ENCODE measurements at regions not wholly inside any gene's neighbourhood (a gene's known extent, or its start where the extent isn't known, plus 50 kb on each side); places are given as distances from the start of the nearest gene placed in this dataset.

DNA sequence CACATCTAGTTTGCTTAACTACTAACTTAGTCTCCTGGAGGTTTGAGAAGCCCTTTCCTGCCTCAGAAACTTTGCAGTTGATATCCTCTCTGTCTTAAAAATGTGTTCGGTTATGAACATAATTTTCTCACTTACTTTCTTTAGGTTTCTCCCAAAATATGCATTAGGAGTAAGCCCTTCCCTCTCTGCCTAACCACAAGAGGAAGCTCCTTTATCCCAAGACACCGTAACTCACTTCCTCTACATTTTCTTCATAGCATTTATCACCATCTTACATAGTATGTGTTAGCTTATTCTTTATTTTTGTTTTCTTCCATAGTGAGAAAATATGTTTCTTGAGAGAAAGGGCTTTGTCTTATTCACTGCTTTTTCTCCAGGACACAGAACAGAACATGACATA, 952.5 kb upstream of the ATXN8OS start:
- no peak for DNase-seq (ENCODE audit: low read depth in 1 of 2, low spot score in 1 of 2)
- TF ChIP-seq POLR2AphosphoS5 (IDR thresholded peaks at IDR 0.05; ENCODE audit: low read depth) (no peak), GABPA (IDR thresholded peaks at IDR 0.05; ENCODE audit: low read depth) (no peak), SPI1 (IDR thresholded peaks at IDR 0.05; ENCODE audit: borderline replicate concordance, low read depth) (peak; percentile 63; the same call in 1 of the 2 replicates)
- no peaks in the 10 kb centered on the region for H3K27me3 ChIP-seq (ENCODE audit: insufficient read depth, poor library complexity, severe bottlenecking)
- no peak overlapping the region for H3K27ac ChIP-seq (replicated peaks)
- H3K4me3 ChIP-seq (replicated peaks; ENCODE audit: insufficient read depth, low read length), result no peak overlapping the region

DNA sequence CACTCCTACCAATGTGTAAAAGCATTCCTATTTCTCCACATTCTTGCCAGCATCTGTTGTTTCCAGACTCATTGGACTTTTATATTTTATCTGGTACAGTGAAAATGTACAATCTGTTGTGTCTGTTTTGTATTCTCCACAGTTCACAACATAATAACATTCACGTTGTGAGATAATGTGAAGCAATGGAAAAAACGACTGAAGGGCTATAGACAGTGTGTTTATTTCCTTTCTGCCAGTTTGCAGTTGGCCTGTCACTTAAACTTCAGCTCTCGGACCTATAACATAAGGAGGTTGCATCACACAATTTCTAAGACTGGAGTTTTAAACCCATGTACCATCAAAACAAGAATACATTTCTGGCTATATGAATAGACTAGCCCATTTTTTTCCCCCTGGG, 965.5 kb upstream of the ATXN8OS start:
- H3K27ac ChIP-seq (replicated peaks), result no peak overlapping the region
- DNase-seq (ENCODE audit: low read depth in 1 of 2, low spot score in 1 of 2), result no peak
- no peaks in the 10 kb centered on the region for H3K27me3 ChIP-seq (ENCODE audit: insufficient read depth, poor library complexity, severe bottlenecking)
- TF ChIP-seq POLR2AphosphoS5 (IDR thresholded peaks at IDR 0.05; ENCODE audit: low read depth) (no peak), GABPA (IDR thresholded peaks at IDR 0.05; ENCODE audit: low read depth) (no peak), SPI1 (IDR thresholded peaks at IDR 0.05; ENCODE audit: borderline replicate concordance, low read depth) (no peak)
- TF ChIP-seq, protein P1, sequence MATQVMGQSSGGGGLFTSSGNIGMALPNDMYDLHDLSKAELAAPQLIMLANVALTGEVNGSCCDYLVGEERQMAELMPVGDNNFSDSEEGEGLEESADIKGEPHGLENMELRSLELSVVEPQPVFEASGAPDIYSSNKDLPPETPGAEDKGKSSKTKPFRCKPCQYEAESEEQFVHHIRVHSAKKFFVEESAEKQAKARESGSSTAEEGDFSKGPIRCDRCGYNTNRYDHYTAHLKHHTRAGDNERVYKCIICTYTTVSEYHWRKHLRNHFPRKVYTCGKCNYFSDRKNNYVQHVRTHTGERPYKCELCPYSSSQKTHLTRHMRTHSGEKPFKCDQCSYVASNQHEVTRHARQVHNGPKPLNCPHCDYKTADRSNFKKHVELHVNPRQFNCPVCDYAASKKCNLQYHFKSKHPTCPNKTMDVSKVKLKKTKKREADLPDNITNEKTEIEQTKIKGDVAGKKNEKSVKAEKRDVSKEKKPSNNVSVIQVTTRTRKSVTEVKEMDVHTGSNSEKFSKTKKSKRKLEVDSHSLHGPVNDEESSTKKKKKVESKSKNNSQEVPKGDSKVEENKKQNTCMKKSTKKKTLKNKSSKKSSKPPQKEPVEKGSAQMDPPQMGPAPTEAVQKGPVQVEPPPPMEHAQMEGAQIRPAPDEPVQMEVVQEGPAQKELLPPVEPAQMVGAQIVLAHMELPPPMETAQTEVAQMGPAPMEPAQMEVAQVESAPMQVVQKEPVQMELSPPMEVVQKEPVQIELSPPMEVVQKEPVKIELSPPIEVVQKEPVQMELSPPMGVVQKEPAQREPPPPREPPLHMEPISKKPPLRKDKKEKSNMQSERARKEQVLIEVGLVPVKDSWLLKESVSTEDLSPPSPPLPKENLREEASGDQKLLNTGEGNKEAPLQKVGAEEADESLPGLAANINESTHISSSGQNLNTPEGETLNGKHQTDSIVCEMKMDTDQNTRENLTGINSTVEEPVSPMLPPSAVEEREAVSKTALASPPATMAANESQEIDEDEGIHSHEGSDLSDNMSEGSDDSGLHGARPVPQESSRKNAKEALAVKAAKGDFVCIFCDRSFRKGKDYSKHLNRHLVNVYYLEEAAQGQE (IDR thresholded peaks at IDR 0.05; ENCODE audit: insufficient replicate concordance, low read depth), result no peak
- TF ChIP-seq, protein P2, sequence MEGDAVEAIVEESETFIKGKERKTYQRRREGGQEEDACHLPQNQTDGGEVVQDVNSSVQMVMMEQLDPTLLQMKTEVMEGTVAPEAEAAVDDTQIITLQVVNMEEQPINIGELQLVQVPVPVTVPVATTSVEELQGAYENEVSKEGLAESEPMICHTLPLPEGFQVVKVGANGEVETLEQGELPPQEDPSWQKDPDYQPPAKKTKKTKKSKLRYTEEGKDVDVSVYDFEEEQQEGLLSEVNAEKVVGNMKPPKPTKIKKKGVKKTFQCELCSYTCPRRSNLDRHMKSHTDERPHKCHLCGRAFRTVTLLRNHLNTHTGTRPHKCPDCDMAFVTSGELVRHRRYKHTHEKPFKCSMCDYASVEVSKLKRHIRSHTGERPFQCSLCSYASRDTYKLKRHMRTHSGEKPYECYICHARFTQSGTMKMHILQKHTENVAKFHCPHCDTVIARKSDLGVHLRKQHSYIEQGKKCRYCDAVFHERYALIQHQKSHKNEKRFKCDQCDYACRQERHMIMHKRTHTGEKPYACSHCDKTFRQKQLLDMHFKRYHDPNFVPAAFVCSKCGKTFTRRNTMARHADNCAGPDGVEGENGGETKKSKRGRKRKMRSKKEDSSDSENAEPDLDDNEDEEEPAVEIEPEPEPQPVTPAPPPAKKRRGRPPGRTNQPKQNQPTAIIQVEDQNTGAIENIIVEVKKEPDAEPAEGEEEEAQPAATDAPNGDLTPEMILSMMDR (IDR thresholded peaks at IDR 0.05; ENCODE audit: insufficient read depth, low read length), result no peak
- H3K4me3 ChIP-seq (replicated peaks; ENCODE audit: insufficient read depth, low read length), result no peak overlapping the region

DNA sequence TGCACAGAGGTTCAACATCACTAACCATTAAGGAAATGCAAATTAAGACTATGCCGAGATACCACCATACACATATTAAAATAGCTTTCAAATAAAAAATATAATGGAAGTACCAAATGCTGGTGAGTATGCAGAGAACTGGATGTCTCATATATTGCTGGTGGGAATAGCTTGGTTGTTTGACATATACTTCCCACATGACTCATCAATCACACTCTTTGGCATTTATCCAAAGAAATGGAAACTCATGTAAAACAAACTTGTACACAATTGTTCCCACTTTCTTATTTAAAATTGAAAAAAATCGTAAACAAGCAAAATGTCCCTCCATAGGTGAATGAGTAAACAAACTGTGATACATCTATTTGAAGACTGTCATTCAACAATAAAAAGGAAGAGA, 982.6 kb upstream of the ATXN8OS start:
- Histone ChIP-seq H3K27me3 (ENCODE audit: insufficient read depth, poor library complexity, severe bottlenecking) (no peaks in the 10 kb centered on the region), H3K4me3 (replicated peaks; ENCODE audit: insufficient read depth, low read length) (no peak overlapping the region), H3K27ac (replicated peaks) (no peak overlapping the region)
- DNase-seq (ENCODE audit: low read depth in 1 of 2, low spot score in 1 of 2), result no peak
- TF ChIP-seq SPI1 (IDR thresholded peaks at IDR 0.05; ENCODE audit: borderline replicate concordance, low read depth), result no peak
- TF ChIP-seq, protein P2 (IDR thresholded peaks at IDR 0.05; ENCODE audit: insufficient read depth, low read length), result no peak

DNA sequence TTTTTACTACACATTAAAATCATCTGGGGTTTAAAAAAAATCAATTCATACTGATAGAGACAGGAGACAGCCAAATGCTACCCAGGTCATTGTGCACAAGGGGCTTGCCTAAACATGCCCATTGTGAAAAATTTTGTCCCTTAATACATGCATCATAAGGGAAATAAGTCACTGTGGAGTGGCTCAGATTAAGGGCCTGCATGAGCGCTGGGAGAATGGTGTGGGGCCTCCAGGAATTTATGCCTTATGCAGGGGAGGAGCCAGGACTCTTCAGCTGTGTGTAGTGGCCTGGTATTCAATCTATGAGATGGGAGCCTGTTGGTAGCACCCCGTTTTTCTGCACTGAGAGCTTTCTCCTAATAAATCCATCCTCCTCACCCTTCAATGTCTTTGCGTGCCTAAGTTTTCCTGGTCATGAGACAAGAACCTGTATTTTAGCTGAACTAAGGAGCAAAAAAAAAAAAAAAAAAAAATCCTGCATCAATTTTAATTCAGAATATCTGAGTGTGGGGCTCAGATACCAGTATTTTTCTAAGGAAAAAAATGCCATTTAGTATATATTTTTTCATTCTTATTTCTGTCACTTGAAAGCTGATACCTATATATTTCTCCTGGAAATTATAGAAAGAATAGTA, 997.6 kb upstream of the ATXN8OS start:
- Histone ChIP-seq H3K27me3 (ENCODE audit: insufficient read depth, poor library complexity, severe bottlenecking) (no peaks in the 10 kb centered on the region), H3K4me3 (replicated peaks; ENCODE audit: insufficient read depth, low read length) (no peak overlapping the region), H3K27ac (replicated peaks) (no peak overlapping the region)
- DNase-seq (ENCODE audit: low read depth in 1 of 2, low spot score in 1 of 2), result no peak
- TF ChIP-seq GABPA (IDR thresholded peaks at IDR 0.05; ENCODE audit: low read depth) (no peak), POLR2AphosphoS5 (IDR thresholded peaks at IDR 0.05; ENCODE audit: low read depth) (no peak), SPI1 (IDR thresholded peaks at IDR 0.05; ENCODE audit: borderline replicate concordance, low read depth) (no peak)
- TF ChIP-seq, protein P1 (IDR thresholded peaks at IDR 0.05; ENCODE audit: insufficient replicate concordance, low read depth), result no peak
- TF ChIP-seq, protein P2 (IDR thresholded peaks at IDR 0.05; ENCODE audit: insufficient read depth, low read length), result no peak

All from HL-60 (cell line).